ENCODE measurements at regions not wholly inside any gene's neighbourhood (a gene's known extent, or its start where the extent isn't known, plus 50 kb on each side); places are given as distances from the start of the nearest gene placed in this dataset.
"Not testable (repeated sequence)": the region's sequence is repeated elsewhere in the genome, so short reads cannot be mapped to it uniquely, and the experiment has no call there.

DNA sequence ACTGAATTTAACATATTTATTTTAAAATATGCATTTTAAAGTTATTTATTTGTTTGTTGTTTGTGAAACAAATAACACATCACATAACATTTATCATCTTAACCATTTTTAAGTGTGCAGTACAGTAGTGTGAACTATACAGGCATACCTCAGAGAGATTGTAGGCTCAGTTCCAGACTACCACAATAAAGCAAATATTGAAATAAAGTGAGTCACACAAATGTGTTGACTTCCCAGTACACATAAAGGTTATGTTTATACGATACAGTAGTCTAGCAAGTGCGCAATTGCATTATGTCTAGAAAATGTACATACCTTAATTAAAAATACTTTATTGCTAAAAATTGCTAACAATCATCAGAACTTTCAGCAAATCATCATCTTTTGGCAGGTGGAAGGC is 739.4 kb upstream of the ADGRL4 start:
- ChIA-PET POLR2A (no interaction called here), CTCF (no interaction called here)

DNA sequence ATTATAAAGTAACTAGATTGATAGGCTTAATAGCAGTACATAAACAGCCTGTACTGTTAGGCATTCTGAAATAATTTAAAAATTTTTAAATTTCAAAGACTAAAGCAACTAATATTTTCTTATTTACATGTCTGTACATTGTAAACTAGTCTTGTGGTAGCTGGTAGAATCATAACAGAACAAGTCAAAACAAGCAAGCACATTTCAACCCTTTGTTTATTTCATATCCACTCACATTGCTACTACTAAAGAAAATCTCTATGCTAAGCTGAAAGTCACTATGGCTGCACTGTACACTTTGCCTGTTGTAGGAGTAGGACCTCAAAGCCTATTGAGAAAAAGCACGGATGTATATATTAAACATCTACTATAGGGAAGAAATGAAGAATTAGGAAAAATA is 738.2 kb upstream of the ADGRL4 start:
- CTCF ChIA-PET: no interaction called here
- POLR2A ChIA-PET: no interaction called here

DNA sequence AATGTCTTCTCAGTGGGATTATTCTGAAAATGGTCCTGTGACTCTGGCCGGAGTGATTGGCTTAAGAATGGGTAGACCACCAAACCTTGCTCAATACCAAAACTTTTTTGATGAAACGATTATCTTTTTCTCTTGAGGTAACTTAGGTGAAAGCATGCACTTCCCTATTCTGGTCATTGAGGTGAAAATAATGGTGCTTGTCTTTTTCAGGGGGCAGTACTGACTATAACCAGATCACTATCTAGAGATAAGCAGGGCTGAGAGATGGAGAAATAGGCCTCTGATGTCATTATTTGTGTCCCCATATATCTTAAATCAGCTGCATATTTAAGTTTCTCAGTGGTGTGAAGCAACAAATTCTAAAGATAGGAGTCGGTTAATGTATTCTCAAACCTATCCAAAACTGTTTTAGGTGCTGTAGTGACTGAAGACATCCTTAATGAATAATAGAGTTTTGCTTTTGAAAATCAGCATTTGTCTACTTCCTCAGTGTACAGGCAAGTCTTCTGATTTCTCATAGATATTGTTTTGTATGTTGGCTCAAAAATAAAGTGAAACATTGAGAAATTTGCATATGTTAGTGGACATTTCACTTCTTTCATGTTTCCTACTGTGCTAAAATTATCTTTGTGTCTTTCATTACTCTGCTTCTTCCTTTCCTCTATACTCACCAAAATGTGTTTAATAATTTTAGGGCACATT is 735.3 kb upstream of the ADGRL4 start:
- CTCF ChIA-PET: no interaction called here
- POLR2A ChIA-PET: no interaction called here

DNA sequence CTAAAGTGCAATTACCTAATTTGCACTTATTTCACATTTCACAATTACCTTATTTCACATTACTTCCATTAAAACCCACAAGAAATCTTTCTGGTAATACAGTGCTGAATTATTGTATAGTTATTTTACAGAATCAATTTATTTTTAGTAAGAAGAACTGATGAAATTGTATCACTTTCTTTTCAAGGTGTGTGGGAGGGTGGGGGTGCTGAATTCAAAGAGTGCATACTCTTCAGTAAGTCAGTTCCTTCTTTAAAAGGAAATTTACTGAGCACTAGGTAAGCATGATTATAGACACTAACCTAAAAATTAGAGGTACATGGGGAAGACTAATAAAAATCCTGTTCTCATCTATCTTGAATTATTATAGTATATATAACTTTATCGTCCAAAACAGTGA is 731.6 kb upstream of the ADGRL4 start:
- ChIA-PET CTCF (no interaction called here), POLR2A (no interaction called here)

DNA sequence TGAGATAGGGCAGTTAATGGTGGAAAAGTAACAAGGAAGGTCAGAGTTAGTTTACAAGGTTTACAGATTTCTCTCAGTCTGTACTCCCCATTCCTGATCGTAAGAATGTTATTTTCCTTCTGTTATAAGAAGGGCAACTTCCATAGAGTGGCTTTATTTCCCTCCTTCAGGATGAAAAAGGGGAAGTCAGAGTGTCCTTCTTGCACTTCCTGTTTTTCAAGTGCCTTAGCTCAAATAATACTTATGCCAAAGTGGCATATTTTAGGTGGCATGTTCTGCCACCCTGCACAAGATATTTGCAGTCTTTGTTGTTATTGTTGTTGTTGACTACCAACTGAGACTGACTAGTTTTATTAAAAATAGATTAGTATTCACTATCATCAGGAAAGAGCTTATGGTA is 730.7 kb upstream of the ADGRL4 start:
- CTCF ChIA-PET: no interaction called here
- POLR2A ChIA-PET: no interaction called here

DNA sequence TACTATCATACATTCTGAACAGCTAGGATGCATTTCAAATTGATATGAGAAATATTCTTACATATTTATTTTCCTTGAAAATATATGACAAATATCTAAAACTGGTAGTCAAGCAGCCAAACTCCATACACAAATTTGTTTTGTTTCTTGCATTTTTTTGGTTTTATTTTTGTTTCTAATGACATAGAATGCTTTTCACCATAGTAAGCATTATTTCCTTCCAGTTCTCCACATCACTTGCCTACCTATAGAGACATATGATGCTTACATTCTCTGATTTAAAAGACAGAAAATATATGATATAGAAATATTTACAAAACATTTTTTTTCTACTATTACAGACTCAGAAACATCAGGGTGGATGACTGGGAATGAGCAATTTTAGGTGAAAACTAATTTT is 726.4 kb upstream of the ADGRL4 start:
- ChIA-PET CTCF (no interaction called here), POLR2A (no interaction called here)

DNA sequence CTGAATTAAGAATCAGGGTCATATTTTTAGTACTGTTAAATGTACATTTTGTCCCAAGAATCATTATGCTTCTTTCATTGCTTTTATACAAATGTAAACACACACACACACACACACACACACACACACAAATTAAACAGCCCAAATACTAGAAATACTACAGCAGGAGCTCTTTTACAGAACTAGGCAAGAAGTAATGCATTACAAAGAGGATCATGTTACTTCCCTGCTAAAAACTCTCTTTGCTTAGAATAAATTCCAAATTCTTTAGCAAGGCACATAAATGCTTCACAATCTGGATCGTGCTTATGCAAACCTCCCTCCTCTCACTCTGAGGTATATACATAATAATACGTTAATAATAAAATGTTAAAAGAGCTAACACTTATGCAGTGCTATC is 720.4 kb upstream of the ADGRL4 start:
- CTCF ChIA-PET: no interaction called here
- POLR2A ChIA-PET: no interaction called here

DNA sequence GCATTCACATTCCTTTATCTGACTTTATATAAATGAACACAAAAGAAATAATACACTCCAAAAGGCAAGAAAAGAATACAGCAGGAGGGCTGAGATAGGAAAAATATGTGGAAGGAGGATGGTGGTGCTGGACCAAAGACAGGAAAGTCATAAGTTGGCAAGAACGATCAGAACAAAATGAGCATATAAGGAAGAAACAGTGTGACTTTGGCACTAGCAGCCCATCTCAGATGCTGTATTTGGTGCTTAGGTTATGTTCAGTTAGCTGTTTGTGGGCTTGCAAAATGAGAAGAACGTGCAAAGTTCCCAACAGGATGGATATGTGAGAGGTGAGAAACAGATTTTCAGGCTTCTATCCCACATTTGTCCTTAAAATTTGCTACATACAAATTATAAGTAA is 719.8 kb upstream of the ADGRL4 start:
- CTCF ChIA-PET: no interaction called here

DNA sequence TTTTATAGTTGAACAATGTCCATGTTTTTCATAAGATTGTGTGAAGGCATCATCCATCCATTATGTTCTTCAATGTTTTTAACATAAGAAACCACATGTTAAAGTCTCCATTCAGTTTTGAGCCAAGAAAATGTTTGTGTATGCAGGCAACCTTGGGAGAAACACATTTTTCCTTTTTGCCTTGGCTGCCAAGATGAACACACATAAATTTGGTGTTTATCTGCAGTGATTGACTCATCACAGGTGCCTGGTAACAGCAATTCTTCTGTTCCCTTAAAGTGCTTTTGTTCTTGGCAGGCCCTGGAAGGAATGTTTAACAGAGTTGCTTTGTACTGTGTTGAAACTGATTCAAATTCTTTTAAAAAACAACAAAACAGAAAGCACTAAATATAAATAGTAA is 709.9 kb upstream of the ADGRL4 start:
- ChIA-PET CTCF (no interaction called here), POLR2A (no interaction called here)

More for the DNA sequence above, 719.8 kb upstream of the ADGRL4 start:
- POLR2A ChIA-PET: no interaction called here

DNA sequence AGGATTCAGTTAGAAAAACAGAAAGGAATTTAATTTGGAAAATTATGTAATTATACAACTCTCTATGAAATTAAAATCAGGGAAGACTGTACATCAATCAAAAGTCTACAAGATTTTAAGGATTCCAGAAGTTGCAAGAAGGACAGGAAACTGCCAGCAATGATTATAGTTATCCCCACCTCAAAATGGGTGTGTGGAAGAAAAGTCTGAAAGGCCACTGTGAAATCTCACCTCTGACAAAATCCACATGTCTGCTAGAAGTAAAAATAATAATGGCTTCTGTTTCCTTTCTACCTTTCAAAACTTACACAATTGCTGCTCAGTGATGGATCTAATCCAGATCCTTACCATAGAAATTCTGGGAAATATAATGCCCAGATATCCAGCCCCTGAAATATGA is 708.1 kb upstream of the ADGRL4 start:
- ChIA-PET CTCF (no interaction called here), POLR2A (no interaction called here)

DNA sequence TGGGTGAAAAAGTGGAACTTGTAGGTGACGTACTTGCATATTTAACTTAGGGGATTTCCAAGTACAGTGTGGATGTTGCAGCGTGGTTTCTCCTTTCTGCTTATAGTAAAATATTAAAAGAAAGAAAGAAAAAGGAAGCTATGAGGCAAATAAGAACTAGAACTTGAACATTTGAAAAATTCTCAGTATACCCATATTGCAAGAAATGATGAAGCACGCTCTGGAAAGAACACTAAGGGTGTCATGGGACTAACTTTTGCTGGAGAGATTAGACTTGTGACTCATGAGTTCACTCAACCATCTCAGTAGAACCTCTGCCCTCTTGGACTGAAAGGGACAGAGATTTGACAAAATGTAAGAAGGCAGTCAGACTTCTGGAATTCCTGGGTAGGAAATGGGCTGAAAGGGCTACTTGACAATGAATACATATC is 704.5 kb upstream of the ADGRL4 start:
- CTCF ChIA-PET: no interaction called here
- POLR2A ChIA-PET: no interaction called here

DNA sequence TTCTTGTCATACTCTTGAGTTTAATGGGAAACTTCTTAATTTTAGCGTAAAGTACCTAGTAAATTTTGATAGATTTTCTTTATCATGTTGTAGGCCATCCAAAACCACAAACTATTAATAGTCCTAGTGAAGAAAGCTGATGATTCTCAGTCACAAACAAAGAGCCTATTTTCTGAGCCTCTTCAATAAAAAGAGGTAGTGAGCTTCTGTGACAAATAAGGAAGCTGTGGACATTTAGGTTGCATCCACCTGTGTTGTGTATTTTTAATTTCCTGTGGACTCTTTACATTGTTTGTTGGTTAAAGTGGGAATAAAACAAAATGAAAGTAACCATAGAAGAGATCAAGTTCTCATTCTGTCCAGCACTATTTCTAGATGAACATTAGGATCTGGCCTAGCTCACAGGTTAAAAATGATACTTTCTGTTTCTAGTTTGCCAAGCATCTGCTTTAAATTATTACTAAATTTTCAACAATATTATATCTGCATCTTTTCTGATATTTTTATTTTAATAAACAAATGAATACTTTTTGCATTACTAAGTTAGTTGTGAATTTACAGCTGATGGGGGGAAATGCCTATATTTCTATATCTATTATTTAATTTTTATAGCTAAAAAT is 702.2 kb upstream of the ADGRL4 start:
- CTCF ChIA-PET: no interaction called here
- POLR2A ChIA-PET: no interaction called here

DNA sequence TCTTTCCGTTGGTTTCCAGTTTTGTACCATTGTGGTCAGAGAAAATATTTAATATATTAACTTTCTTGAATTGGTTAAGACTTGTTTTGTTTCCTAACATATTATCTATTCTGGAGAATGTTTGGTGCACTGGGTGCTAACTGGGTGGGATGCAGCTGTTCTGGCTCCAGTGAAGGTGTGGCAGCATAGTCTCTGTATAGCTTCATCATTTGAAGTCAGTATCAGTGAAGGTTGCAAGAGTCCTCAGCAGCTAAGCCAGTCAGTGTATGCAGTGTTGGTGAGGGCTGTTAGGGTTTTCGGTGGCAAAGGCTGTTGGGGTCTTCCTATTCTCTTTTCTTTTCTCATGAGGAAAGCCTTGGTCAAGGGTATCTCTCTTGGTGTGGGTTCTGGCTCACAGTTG is 698.7 kb upstream of the ADGRL4 start:
- ChIA-PET POLR2A (no interaction called here), CTCF (no interaction called here)

DNA sequence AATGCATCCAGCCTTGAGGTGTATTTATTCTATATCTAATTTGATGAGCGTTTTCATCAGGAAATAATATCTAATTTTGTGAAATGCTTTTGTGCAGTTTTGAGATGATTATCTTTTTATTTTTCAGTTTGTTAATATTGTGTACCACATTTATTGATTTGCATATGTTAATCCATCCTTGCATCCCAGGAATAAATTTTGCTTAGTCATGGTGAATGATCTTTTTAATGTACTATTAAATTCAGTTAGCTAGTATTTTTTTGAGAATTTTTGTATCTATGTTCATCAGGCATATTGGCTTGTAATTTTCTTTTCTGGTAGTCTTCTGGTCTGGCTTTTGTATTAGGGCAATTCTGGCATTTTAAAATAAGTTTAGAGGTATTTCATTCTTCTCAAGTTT is 697.5 kb upstream of the ADGRL4 start:
- ChIA-PET POLR2A (no interaction called here), CTCF (no interaction called here)

DNA sequence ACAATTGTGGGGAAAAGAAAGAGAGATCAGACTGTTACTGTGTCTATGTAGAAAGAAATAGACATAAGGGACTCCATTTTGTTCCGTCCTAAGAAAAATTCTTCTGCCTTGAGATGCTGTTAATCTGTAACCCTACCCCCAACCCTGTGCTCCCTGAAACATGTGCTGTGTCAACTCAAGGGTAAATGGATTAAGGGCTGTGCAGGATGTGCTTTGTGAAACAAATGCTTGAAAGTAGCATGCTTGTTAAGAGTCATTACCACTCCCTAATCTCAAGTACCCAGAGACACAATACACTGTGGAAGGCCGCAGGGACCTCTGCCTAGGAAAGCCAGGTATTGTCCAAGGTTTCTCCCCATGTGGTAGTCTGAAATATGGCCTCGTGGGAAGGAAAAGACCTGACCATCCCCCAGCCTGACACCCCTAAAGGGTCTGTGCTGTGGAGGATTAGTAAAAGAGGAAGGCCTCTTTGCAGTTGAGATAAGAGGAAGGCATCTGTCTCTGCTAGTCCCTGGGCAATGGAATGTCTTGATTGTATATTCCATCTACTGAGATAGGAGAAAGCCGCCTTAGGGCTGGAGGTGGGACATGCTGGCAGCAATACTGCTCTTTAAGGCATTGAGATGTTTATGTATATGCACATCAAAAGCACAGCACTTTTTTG is 695.9 kb upstream of the ADGRL4 start:
- CTCF ChIA-PET, POLR2A ChIA-PET: not testable (repeated sequence)

DNA sequence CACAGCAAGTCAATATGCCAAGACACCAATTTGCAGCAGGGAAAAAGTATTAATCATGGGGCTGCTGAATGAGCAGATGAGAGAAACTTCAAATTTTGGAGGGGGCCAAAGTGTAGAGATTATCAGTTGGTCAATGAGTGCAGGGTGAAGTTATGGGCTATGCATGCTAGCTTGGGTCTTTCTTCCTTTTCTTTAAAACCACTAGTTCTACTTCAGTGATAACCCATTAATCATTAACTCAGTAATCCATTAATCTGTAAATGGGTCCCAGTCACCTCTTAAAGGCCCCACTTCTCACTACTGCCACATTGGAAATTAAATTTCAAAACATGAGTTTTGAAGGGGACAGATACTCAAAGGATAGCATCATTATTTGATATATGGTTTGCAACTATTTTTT is 688.6 kb upstream of the ADGRL4 start:
- ChIA-PET POLR2A (no interaction called here), CTCF (no interaction called here)

DNA sequence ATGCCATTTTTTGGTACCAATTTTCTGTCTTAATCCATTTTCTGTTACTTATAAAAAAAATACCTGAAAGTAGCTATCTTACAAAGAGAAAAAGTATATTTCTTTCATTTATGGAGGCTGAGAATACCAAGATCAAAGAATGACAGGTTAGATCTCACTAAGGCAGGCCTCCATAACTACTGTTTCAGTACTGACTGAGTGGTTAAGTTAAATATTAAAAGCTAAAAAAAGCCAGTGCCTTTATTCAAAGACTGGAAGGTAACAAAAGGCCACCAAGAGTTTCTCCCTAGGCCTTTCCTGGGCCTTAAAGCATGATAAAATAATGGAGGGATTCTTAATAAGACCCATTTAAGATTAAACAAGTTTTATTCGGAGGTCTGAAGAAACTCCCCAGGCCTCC is 687.7 kb upstream of the ADGRL4 start:
- ChIA-PET CTCF (no interaction called here), POLR2A (no interaction called here)

DNA sequence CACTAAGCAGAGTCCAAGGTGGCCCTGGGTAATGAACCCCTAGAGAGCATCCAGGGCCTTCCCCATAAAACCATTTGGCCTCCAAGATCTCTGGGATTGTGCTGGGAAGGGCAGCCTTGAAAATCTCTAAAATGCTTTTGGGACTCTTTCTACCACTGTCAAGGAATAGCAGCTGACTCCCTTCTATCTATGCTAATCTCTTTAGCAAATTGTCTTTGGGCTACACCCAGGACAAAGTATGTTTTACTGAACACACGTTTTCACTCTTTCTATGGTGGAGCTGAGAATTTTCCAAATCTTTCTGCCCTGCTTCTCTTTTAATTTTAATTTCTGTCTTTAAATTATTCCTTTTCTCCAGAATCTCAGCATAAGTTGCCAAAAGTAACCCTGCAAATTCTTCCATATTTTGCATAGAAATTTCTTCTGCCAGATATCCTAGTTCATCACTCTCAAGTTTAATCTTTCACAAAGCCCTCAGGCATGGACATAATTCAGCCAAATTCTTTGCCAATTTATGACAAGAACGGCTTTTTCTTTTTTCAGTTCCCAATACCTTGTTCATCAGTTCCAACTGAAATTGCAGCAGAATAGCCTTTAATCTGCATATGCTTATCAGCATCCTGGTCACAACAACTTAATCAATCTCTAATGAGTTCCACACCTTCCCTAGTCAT is 687.0 kb upstream of the ADGRL4 start:
- ChIA-PET CTCF (no interaction called here), POLR2A (no interaction called here)

DNA sequence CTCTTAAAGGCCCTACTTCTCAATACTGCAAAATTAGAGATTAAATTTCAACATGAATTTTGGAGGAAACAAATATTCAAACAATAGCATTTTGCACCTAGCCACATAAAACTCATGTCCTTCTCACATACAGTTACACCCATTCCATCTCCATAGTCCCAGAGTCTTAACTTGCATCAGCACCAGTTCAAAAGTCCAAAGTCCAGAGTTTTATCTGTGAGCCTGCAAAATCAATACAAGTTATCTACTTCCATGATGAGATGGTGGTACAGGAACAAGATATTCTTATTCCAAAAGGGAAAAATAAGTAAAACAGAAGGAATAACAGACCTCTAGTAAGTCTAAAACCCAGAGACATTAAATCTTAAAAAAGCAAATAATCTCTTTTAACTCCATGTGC is 686.0 kb upstream of the ADGRL4 start:
- ChIA-PET CTCF (no interaction called here), POLR2A (no interaction called here)

DNA sequence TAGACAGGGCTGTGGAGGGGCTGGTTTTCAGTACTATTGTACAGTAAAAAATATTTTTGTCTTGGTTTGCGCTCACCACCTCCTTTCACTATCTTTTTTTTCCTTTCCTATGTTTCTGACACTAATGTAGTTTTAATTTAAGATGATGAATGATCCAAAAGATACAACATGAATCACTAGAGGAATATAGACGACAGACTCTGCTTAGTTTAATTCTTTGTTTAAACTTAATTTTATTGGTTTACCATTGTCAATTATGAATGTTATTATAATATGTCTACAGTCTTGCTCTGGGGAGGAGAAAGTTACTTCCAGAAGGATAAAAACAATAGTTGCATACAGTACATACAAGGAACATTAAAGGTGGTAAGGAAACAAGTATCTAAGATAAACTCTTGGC is 682.4 kb upstream of the ADGRL4 start:
- CTCF ChIA-PET: no interaction called here
- POLR2A ChIA-PET: no interaction called here

DNA sequence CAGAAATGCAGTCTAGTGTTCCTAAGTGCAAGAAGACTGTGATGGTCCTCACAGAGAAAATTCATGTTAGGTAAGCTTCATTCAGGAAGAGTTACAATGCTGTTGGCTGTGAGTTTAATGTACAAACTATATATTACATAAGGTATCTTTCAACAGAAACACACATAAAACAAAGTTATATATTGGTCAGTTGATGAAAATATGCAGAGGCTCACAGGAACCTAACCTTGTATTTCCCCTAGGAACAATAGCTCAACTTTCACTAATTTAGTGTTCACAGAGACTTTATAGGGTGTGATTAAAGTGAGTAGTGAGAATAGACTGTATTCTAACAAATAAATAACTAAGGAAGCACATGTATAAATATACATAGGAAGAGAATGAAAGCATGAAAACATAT is 676.9 kb upstream of the ADGRL4 start:
- ChIA-PET POLR2A (no interaction called here), CTCF (no interaction called here)

DNA sequence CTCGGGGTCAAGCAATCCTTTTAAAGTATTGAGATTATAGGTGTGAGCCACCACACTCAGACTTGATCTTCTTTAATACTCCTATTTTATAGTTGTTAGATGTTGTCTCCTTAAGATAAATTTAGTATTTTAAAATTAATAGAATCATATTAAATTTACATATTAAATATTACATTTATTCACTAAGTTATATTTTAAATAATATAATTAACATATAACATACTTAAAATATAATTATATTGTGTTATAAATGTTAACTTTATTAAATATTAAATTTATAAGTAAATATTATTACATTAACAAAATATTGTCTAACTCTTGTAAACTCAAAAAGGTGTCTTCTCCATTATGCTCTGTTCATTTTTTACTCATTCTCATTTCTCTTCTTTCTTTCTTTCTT is 675.9 kb upstream of the ADGRL4 start:
- ChIA-PET CTCF (no interaction called here), POLR2A (no interaction called here)
